PFSK-1 (cell line): ENCODE measurements at regions not wholly inside any gene's neighbourhood (a gene's known extent, or its start where the extent isn't known, plus 50 kb on each side); places are given as distances from the start of the nearest gene placed in this dataset.

Experiments
- FOXP2 ChIP-seq: optimal IDR thresholded peaks from 2 replicates; pipeline ENCODE3; 2011; ENCODE audit warnings: borderline replicate concordance, control low read depth, inconsistent platforms; ENCODE audit not compliant: insufficient read depth; ENCODE audit errors: extremely low read length, extremely low read depth
- POLR2AphosphoS5 ChIP-seq: IDR thresholded peaks from 2 replicates; pipeline ENCODE4 v1.6.1; 2012; ENCODE audit warnings: low read depth, mild to moderate bottlenecking, control low read depth, low read length, moderate library complexity
- SIN3A ChIP-seq: IDR thresholded peaks from 2 replicates; pipeline ENCODE4 v1.6.1; 2012; ENCODE audit warnings: mild to moderate bottlenecking, low read length, moderate library complexity, borderline replicate concordance; ENCODE audit not compliant: insufficient read depth
- TAF1 ChIP-seq: IDR thresholded peaks from 2 replicates; pipeline ENCODE4 v1.6.1; 2012; ENCODE audit warnings: low read length, control low read depth, borderline replicate concordance; ENCODE audit not compliant: insufficient read depth
- TF ChIP-seq, protein P1 (sequence below), 2 experiments: IDR thresholded peaks; 2 replicates each; pipeline versions ENCODE4 v1.6.1 to v1.8.0; 2011 to 2012; ENCODE audit warnings: low read depth in 2 of 2, low read length in 2 of 2, control low read depth in 1 of 2, inconsistent platforms in 1 of 2, mild to moderate bottlenecking in 1 of 2, moderate library complexity in 1 of 2; ENCODE audit not compliant: insufficient read depth in 1 of 2

DNA sequence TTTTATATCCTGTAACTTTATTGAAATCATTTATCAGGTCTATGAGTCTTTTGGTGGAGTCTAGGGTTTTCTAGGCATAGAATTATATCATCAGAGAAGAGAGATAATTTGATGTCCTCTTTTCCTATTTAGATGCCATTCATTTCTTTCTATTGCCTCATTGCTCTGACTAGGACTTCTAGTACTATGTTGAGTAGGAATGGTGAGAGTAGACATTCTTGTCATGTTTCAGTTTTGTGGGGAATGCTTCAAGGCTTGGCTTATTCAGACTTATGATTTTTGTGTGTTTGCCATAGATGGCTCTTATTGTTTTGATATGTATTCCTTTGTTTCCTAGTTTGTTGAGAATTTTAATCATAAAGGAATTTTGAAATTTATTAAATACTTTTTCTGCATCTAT, 1078.3 kb downstream of the FAM181B start:
- TF ChIP-seq TAF1 (no peak), SIN3A (no peak), FOXP2 (no peak)
- TF ChIP-seq, protein P1, sequence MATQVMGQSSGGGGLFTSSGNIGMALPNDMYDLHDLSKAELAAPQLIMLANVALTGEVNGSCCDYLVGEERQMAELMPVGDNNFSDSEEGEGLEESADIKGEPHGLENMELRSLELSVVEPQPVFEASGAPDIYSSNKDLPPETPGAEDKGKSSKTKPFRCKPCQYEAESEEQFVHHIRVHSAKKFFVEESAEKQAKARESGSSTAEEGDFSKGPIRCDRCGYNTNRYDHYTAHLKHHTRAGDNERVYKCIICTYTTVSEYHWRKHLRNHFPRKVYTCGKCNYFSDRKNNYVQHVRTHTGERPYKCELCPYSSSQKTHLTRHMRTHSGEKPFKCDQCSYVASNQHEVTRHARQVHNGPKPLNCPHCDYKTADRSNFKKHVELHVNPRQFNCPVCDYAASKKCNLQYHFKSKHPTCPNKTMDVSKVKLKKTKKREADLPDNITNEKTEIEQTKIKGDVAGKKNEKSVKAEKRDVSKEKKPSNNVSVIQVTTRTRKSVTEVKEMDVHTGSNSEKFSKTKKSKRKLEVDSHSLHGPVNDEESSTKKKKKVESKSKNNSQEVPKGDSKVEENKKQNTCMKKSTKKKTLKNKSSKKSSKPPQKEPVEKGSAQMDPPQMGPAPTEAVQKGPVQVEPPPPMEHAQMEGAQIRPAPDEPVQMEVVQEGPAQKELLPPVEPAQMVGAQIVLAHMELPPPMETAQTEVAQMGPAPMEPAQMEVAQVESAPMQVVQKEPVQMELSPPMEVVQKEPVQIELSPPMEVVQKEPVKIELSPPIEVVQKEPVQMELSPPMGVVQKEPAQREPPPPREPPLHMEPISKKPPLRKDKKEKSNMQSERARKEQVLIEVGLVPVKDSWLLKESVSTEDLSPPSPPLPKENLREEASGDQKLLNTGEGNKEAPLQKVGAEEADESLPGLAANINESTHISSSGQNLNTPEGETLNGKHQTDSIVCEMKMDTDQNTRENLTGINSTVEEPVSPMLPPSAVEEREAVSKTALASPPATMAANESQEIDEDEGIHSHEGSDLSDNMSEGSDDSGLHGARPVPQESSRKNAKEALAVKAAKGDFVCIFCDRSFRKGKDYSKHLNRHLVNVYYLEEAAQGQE (IDR thresholded peaks at IDR 0.05; ENCODE audit: insufficient read depth in 1 of 2, low read depth in 2 of 2, low read length in 2 of 2), result no peak

DNA sequence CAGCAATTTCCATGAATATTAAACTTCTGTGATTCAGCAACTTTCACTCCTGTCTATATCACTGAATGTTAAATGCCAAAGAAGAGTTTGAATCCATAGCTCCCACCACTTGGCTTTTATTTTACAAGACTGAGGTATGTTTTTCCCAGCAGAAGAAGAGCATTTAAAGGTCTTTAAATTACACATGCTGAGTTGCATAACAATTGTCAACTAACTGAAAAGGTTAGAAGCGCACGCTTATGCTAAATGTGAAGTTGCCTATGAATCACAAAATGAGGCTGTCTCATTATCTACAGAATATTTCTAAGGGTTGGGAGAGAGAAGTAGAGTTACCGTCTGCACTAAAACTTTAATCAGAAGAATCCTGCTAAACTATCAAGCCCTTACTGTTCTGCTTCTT, 1086.3 kb downstream of the FAM181B start:
- no peak for TF ChIP-seq SIN3A
- TF ChIP-seq TAF1, result no peak
- no peak for TF ChIP-seq POLR2AphosphoS5
- no peak for TF ChIP-seq FOXP2
- TF ChIP-seq, protein P1 (IDR thresholded peaks at IDR 0.05; ENCODE audit: insufficient read depth in 1 of 2, low read depth in 2 of 2, low read length in 2 of 2), result no peak

DNA sequence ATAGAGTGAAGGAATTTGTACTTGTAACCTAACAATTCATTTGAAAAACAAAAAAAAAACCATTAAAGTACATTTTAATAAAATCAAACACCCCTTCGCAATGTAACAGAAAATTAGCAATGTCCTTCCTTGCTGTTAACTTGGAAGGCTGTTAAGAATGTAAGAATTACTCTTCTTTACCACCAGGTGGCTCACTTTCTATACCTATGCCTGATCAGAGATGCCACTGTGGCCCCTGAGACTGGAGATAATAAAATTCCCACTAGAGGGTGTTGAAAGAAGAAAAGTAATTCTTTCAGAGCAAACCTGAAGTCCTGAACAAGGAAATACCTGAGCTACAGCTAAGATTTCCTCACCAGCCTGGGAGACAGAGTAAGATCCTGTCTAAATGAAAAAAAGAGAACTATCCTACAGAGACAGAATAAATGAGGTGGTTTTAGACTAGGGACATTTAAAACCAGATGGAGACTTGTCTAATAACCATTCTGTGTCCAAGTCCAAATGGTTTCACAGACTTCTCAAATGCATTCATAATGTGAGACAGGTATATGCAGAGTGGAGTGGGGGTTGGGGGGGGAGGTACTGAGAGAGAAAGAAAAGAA, 1089.3 kb downstream of the FAM181B start:
- TF ChIP-seq POLR2AphosphoS5, result no peak
- TF ChIP-seq FOXP2, result no peak
- TF ChIP-seq, protein P1 (IDR thresholded peaks at IDR 0.05; ENCODE audit: insufficient read depth in 1 of 2, low read depth in 2 of 2, low read length in 2 of 2), result no peak
- TF ChIP-seq SIN3A, result no peak
- TF ChIP-seq TAF1, result no peak

DNA sequence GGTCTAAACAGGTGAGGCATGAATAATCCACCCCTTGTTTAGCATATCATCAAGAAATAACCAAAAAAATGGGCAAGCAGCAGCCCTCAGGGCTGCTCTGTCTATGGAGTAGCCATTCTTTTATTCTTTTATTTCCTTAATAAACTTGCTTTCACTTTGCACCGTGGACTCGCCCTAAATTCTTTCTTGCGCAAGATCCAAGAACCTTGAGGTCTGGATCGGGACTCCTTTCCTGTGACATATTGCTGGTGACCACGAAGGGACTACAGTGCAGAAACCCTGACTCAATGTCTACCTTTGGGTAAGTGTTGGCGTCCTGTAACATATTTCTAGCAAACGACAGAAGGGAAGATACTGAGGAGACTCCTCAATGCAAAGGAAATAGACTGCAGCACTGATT, 1099.2 kb downstream of the FAM181B start:
- TF ChIP-seq, protein P1 (IDR thresholded peaks at IDR 0.05; ENCODE audit: insufficient read depth in 1 of 2, low read depth in 2 of 2, low read length in 2 of 2), result no peak
- no peak for TF ChIP-seq POLR2AphosphoS5

DNA sequence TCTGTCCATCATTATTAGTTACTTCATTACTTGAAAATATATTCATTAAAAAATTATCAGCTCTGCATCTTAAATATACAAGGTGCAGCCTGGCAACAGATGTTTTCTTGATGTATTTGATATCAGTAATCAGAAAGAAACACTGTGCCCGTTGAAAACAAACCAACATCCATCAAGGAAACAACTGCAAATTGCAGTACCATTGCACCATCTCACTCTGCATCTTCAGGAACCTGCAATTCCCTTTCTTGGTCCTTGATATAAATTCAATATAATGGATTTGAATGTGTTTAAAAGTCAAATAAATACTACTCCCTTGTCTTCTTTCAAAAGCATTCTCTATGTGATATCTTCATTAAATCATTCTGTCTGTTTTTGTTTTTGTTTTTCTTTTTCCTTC, 1131.2 kb downstream of the FAM181B start:
- TF ChIP-seq SIN3A (no peak), FOXP2 (no peak), TAF1 (no peak), POLR2AphosphoS5 (no peak)
- TF ChIP-seq, protein P1 (IDR thresholded peaks at IDR 0.05; ENCODE audit: insufficient read depth in 1 of 2, low read depth in 2 of 2, low read length in 2 of 2), result no peak
